GM23338 (cell line): ENCODE measurements at regions not wholly inside any gene's neighbourhood (a gene's known extent, or its start where the extent isn't known, plus 50 kb on each side); places are given as distances from the start of the nearest gene placed in this dataset.

Source experiments
- CREB1 ChIP-seq: fragments of 250-450 bp; sonication (Bioruptor Pico); IDR thresholded peaks from 2 replicates; pipeline ENCODE4 v1.5.0; 2020; ENCODE audit warnings: low read depth, mild to moderate bottlenecking, moderate library complexity
- EZH2 ChIP-seq: fragments of 200-600 bp; sonication (generic); IDR thresholded peaks from one replicate; pipeline ENCODE4 v1.8.0; 2017; ENCODE audit warnings: antibody characterized with exemption, mild to moderate bottlenecking, low read depth; ENCODE audit not compliant: unreplicated experiment
- EZH2phosphoT487 ChIP-seq: fragments of 200-600 bp; sonication (generic); IDR thresholded peaks from one replicate; pipeline ENCODE4 v1.8.1; 2018; ENCODE audit warnings: antibody characterized with exemption; ENCODE audit not compliant: unreplicated experiment
- NANOG ChIP-seq: IDR thresholded peaks from 2 replicates; pipeline ENCODE4 v1.6.1; 2016; ENCODE audit warnings: antibody characterized with exemption, borderline replicate concordance
- POLR2AphosphoS5 ChIP-seq: IDR thresholded peaks from 2 replicates; pipeline ENCODE4 v1.6.1; 2016; ENCODE audit warnings: antibody characterized with exemption, low read depth
- ZNF331 ChIP-seq: fragments of 250-450 bp; sonication (Bioruptor Pico); IDR thresholded peaks from 2 replicates; pipeline ENCODE4 v1.5.0; 2020; ENCODE audit warnings: low read depth, mild to moderate bottlenecking, moderate library complexity
- TF ChIP-seq, protein P1 (sequence below), 2 experiments: fragments of 200-600 bp in 1 of 2; sonication (generic) in 1 of 2; conservative IDR thresholded peaks; 2 replicates each; pipeline versions ENCODE4 v1.5.1 to v1.6.1; 2016 to 2017; ENCODE audit warnings: antibody characterized with exemption in 2 of 2, low read depth in 2 of 2, mild to moderate bottlenecking in 2 of 2, moderate library complexity in 1 of 2
- TF ChIP-seq, protein P2 (sequence below): IDR thresholded peaks from one replicate; pipeline ENCODE4 v1.6.1; 2018; ENCODE audit warnings: antibody characterized with exemption; ENCODE audit not compliant: unreplicated experiment
- TF ChIP-seq, protein P3 (sequence below): fragments of 250-450 bp; sonication (Bioruptor Pico); IDR thresholded peaks from 2 replicates; pipeline ENCODE4 v1.5.0; 2020; ENCODE audit warnings: mild to moderate bottlenecking, moderate library complexity

DNA sequence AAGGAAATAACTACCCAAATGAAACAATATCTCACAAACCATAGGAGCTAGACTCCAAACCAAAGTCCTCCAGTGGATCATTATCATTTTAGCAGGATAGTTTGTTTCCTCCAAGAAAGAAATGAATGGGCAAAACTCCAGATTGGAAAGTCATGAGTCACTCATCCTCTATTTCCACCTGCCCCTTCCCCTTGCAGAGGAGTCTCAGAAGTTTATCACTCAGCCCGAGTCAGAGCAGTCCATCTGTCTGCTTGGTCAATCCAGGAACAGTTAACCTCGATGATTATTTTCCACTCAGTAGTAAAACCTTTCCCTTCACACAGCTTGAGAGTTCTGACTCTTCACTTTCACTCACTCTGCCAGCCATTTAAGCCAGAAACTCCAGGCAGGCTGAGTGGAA, 462.2 kb downstream of the BCL11A start:
- TF ChIP-seq NANOG (no peak), POLR2AphosphoS5 (no peak), CREB1 (CRISPR knock-in tag) (no peak), EZH2phosphoT487 (no peak), EZH2 (no peak), ZNF331 (no peak)
- TF ChIP-seq, protein P1, sequence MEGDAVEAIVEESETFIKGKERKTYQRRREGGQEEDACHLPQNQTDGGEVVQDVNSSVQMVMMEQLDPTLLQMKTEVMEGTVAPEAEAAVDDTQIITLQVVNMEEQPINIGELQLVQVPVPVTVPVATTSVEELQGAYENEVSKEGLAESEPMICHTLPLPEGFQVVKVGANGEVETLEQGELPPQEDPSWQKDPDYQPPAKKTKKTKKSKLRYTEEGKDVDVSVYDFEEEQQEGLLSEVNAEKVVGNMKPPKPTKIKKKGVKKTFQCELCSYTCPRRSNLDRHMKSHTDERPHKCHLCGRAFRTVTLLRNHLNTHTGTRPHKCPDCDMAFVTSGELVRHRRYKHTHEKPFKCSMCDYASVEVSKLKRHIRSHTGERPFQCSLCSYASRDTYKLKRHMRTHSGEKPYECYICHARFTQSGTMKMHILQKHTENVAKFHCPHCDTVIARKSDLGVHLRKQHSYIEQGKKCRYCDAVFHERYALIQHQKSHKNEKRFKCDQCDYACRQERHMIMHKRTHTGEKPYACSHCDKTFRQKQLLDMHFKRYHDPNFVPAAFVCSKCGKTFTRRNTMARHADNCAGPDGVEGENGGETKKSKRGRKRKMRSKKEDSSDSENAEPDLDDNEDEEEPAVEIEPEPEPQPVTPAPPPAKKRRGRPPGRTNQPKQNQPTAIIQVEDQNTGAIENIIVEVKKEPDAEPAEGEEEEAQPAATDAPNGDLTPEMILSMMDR (conservative IDR thresholded peaks at IDR 0.05; ENCODE audit: low read depth in 2 of 2), result no peak
- TF ChIP-seq, protein P2, sequence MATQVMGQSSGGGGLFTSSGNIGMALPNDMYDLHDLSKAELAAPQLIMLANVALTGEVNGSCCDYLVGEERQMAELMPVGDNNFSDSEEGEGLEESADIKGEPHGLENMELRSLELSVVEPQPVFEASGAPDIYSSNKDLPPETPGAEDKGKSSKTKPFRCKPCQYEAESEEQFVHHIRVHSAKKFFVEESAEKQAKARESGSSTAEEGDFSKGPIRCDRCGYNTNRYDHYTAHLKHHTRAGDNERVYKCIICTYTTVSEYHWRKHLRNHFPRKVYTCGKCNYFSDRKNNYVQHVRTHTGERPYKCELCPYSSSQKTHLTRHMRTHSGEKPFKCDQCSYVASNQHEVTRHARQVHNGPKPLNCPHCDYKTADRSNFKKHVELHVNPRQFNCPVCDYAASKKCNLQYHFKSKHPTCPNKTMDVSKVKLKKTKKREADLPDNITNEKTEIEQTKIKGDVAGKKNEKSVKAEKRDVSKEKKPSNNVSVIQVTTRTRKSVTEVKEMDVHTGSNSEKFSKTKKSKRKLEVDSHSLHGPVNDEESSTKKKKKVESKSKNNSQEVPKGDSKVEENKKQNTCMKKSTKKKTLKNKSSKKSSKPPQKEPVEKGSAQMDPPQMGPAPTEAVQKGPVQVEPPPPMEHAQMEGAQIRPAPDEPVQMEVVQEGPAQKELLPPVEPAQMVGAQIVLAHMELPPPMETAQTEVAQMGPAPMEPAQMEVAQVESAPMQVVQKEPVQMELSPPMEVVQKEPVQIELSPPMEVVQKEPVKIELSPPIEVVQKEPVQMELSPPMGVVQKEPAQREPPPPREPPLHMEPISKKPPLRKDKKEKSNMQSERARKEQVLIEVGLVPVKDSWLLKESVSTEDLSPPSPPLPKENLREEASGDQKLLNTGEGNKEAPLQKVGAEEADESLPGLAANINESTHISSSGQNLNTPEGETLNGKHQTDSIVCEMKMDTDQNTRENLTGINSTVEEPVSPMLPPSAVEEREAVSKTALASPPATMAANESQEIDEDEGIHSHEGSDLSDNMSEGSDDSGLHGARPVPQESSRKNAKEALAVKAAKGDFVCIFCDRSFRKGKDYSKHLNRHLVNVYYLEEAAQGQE, result no peak
- TF ChIP-seq, protein P3, sequence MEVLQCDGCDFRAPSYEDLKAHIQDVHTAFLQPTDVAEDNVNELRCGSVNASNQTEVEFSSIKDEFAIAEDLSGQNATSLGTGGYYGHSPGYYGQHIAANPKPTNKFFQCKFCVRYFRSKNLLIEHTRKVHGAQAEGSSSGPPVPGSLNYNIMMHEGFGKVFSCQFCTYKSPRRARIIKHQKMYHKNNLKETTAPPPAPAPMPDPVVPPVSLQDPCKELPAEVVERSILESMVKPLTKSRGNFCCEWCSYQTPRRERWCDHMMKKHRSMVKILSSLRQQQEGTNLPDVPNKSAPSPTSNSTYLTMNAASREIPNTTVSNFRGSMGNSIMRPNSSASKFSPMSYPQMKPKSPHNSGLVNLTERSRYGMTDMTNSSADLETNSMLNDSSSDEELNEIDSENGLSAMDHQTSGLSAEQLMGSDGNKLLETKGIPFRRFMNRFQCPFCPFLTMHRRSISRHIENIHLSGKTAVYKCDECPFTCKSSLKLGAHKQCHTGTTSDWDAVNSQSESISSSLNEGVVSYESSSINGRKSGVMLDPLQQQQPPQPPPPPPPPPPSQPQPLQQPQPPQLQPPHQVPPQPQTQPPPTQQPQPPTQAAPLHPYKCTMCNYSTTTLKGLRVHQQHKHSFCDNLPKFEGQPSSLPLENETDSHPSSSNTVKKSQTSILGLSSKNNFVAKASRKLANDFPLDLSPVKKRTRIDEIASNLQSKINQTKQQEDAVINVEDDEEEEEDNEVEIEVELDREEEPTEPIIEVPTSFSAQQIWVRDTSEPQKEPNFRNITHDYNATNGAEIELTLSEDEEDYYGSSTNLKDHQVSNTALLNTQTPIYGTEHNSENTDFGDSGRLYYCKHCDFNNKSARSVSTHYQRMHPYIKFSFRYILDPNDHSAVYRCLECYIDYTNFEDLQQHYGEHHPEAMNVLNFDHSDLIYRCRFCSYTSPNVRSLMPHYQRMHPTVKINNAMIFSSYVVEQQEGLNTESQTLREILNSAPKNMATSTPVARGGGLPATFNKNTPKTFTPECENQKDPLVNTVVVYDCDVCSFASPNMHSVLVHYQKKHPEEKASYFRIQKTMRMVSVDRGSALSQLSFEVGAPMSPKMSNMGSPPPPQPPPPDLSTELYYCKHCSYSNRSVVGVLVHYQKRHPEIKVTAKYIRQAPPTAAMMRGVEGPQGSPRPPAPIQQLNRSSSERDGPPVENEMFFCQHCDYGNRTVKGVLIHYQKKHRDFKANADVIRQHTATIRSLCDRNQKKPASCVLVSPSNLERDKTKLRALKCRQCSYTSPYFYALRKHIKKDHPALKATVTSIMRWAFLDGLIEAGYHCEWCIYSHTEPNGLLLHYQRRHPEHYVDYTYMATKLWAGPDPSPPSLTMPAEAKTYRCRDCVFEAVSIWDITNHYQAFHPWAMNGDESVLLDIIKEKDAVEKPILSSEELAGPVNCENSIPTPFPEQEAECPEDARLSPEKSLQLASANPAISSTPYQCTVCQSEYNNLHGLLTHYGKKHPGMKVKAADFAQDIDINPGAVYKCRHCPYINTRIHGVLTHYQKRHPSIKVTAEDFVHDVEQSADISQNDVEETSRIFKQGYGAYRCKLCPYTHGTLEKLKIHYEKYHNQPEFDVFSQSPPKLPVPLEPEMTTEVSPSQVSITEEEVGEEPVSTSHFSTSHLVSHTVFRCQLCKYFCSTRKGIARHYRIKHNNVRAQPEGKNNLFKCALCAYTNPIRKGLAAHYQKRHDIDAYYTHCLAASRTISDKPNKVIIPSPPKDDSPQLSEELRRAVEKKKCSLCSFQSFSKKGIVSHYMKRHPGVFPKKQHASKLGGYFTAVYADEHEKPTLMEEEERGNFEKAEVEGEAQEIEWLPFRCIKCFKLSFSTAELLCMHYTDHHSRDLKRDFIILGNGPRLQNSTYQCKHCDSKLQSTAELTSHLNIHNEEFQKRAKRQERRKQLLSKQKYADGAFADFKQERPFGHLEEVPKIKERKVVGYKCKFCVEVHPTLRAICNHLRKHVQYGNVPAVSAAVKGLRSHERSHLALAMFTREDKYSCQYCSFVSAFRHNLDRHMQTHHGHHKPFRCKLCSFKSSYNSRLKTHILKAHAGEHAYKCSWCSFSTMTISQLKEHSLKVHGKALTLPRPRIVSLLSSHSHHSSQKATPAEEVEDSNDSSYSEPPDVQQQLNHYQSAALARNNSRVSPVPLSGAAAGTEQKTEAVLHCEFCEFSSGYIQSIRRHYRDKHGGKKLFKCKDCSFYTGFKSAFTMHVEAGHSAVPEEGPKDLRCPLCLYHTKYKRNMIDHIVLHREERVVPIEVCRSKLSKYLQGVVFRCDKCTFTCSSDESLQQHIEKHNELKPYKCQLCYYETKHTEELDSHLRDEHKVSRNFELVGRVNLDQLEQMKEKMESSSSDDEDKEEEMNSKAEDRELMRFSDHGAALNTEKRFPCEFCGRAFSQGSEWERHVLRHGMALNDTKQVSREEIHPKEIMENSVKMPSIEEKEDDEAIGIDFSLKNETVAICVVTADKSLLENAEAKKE (CRISPR knock-in tag), result no peak
